ENCODE measurements at regions not wholly inside any gene's neighbourhood (a gene's known extent, or its start where the extent isn't known, plus 50 kb on each side); places are given as distances from the start of the nearest gene placed in this dataset.

- peak; percentile 13 for DNase-seq (ENCODE audit: low read depth, low spot score)
Observed at GRCh38 chr18:54717673-54718407, 110.4 kb upstream of the RAB27B start.

DNA sequence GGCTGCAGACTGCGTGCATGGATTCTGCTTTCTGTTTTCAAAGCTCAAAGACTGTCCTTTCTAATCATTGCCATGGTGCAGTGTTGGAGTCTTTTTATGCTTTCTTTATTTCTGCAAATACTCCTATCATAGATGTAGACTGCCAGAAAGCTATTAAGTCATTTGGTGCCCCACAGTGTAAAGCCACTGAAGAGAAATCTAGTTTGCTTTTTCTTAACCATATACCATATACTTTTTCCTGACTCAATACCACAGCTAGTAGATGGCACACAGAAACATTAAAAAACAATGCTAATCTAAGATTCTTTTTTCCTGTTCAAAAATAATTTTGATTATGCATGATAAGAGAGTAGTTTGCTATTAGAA is 109.9 kb upstream of the RAB27B start:
- no peak for DNase-seq (ENCODE audit: low read depth, low spot score)

DNA sequence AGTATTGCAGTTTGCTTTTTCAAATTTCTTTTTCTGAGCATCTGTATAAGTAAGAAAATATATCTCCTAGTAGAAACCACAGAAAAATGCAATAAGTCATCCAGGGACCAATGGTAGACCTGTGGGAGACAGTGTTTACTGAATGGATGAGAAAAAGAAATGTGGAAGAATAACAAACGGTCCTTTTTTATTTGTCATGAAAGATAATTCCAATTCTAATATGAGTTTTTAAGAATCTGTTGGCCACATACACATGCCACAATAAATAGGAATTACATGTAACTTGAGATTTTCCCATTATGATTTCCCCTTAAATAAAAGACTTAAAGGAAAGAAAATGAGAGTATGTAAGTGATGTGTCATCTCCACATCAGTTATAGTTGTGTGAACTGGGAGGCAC is 107.7 kb upstream of the RAB27B start:
- DNase-seq (ENCODE audit: low read depth, low spot score), result no peak

DNA sequence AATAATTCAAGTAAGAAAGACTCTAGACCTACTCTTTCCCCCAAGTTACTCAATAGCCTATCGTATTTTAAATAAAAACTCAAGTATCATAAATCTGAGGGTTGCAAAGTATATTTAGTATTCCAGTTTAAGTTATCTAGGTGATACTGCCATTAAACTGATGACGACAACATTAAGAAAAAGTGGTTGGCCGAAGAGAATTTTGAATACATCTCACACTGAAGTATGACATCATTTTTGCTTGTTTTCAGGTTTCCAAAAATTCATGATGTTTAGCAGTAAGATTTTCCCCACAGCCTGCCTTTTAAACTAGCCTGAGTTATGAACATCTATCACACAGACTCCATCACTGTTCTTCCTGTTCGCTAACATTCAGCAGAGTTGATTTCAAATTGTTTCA is 102.1 kb upstream of the RAB27B start:
- no peak for DNase-seq (ENCODE audit: low read depth, low spot score)

GRCh38 chr18:54734059-54734458 is 94.2 kb upstream of the RAB27B start:
- no peak for DNase-seq (ENCODE audit: low read depth, low spot score)

DNA sequence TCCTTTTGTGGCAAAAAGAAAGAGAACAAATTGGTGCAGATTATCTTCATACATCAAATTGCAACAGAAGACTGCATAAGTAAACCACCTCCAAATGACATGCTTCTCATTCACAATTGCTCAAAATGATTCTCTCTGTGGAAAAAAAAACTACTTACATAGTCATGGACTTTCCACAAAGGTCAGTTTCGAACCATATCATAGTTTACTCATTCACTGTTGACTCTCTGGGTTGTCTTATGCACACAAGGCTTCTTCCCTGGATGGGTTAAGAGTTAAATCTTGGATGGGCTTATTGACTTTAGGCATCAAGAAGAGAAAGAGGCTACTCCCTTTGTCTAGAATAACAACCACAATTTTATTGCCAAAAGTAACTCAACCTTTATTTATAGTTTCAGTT is 91.3 kb upstream of the RAB27B start:
- no peak for DNase-seq (ENCODE audit: low read depth, low spot score)

- DNase-seq (ENCODE audit: low read depth, low spot score), result no peak
Observed at GRCh38 chr18:54737986-54738385, 90.3 kb upstream of the RAB27B start.

DNA sequence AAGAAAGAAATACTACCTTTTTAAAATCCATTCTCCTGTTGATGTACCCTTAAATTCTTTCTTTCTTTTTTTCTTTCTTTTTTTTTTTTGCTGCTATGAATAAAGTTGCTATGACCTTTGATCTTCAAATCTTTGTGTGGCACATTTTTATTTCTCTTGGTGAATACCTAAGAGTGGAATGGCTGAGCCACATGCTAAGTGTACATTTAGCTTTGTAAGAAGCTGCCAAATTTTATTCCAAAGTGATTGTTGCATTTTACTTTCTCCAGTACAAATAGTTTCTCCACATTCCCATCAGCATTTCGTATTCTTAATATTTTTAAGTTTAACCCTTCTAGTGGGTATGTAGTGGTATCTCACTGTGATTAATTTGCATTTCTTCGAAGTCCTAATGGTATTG is 88.8 kb upstream of the RAB27B start:
- DNase-seq (ENCODE audit: low read depth, low spot score), result no peak

DNA sequence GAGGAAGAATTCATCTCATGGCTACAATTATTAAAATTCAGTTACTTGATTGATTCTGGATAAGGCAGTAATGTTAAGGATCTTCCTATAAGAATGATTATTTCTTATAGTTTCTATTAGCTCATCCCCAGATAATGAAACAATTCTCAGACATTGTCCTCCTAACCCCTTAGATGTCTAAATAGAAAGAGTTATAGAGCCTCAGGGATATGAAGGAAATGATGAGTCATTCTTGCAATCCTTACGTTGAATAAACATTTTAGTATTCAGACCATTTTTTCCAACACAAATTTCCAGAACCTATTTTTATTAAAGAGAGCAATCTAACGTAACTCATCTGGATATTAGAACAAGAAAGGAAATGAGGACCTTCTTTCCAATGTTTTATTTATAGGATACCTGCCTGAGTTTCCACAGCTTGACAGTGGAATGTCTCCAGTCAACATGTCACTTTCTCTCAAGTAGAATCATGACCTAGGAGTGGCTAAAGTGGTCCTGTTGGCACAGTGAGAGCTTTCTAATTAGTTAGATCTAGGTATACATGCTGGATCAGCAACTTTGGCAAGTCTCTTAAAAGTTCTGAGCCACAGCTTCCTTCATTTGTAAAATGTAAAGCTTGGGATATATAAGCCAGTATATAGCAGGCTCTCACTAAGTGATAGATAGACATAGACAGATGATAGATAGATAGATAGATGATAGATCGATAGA is 88.0 kb upstream of the RAB27B start:
- no peak for DNase-seq (ENCODE audit: low read depth, low spot score)

- no peak for DNase-seq (ENCODE audit: low read depth, low spot score)
Observed at GRCh38 chr18:54742120-54742519, 86.2 kb upstream of the RAB27B start.

DNA sequence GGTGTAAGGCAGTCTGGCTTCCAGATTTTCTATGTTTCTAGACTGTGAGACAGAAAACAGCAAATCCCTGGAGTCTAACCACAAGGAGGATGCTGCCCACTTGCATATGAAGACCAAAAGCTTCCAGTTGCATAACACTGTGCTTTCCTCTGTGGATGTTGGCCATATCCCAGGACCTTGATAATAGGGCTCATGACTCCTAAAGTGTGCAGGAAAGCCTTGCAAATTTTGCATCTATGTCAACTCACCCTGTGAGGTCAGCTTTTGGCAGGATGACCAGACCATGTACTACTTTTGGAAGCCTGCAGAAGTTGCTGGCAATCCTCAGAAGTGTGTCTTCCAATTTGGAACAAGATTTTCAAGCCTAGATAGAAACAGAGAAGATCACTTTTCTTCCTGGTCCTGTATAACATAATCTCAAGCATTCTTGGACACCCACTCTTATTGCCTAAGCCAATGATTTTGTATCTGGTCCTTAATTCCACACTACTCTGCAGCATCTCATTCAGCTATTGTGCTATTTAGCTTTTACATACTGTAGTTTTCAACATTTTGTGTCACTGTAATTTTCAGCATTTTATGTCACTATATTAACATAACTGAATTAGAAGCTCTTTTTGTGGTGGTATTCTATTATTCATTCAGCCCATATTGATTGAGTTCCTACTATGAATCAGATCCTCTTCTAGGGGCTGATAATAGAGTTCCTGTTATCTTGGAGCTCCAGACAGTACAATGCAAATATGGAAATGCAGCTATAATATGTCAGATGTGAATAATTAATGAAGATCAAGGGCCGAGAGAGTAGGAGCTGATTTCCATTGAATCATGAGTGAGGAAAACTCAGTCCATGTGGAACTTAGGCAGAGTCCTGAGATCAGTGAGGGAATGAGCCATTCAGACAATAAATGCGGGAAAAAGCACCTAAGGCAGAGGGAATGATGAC is 85.3 kb upstream of the RAB27B start:
- DNase-seq (ENCODE audit: low read depth, low spot score), result no peak

DNA sequence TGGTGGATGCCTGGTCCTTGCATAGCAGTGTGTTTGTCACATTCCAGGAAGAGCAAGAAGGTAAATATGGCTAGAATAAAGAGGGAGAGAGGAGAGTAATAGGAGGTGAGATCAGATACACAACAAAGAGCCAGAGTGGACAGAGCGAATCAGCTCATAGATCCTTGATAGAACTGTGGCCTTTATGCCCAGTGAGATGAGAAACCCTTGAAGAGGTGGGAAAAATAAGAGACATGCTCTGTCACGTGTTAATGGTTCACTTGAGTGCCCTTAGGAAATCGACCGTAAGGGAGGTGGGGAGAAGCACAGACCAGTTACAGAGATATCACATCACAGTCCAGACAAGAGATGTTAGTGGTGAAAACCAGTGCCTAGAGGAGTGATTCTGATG is 84.7 kb upstream of the RAB27B start:
- no peak for DNase-seq (ENCODE audit: low read depth, low spot score)

DNA sequence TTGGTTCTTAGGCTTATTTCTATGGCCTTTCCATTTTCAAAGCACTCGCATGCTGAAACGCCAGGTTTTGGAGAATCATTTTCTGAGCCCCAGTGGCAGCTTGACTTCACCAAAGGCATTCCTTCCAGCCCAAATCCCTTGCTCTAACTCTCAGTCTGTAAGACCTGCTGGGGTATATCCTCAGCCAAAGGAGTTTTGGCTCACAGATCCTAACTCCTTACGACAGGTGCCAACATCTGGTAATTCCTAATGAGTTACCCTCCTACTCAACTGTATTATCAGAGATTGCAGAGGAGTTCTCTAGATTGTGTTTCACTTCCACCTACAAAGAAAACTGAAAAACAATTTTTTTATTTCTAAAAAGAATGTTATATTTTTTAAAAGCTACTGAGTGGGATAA is 79.0 kb upstream of the RAB27B start:
- no peak for DNase-seq (ENCODE audit: low read depth, low spot score)

- DNase-seq (ENCODE audit: low read depth, low spot score), result no peak
Observed at GRCh38 chr18:54750350-54750749, 77.9 kb upstream of the RAB27B start.

DNA sequence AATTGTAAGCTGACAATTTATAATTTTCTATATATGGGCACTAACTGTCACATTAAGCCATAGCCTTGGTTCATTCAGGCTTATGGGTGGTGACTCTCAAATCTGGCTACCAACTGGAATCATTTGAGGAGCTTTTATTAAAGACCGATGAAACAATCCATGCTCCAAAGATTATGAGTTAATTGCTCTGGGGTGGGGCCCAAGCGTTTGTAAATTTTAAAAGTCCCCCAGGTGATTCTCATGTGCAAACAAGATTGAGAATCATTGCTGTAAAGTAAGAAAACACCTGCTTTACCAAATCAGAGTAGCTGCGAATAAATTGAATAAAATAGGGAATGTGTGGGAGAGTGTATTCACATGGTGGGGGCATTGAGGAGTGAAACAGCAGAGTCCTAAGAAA is 76.1 kb upstream of the RAB27B start:
- no peak for DNase-seq (ENCODE audit: low read depth, low spot score)

DNA sequence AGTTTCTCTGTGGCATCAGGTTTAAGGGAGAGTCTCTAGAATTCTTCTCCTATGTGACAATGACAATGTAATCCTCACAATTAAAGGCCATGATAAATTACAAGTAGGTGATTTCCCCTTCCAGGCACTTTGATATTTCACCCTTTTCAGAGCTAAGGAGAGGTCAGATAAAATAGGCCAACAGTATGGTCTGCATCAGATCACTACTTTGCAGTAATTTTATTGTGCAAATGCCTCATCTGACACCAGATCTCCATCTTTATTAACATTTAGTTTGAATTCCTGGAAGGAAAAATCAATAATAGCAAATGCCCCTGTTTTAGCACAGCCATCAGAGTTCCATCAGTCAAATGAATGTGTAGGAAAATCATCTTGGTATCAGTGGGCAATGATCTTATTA is 72.8 kb upstream of the RAB27B start:
- no peak for DNase-seq (ENCODE audit: low read depth, low spot score)

DNA sequence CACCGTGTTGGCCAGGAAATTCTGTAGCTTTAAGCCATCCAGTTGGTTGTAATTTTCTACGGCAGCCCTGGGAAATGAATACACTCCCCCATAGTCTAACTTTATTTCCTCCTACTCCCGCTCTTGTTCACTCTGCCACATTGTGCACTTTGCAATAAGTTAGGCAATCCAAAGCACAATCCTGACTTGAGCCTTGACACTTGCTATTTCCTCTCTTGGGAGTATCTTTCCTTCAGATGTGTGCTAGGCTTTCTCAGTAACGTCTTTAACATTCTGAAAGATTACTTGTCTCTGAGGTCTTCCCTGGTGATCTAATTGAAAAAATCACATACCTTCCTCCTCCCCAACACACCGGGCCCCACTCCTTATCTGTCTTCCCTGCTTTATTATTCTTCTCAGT is 65.9 kb upstream of the RAB27B start:
- no peak for DNase-seq (ENCODE audit: low read depth, low spot score)

DNA sequence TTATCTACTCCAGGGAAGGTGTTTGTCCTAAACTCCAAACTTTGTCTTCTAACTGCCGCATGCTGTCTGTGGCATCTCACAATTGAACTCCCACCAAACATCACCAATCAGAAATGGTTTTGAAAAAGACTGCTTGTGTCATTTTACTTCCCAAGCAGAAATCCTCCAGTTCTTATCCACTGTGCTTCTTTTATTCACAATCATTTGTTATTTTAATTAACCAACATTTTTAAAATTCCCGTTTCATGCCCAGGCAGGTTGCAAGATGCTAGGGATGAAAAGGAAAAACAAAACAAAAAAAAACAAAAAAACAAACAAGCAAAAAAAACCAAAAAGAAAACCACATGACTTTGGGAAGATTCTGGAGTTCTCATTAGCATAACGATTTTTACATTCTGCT is 63.5 kb upstream of the RAB27B start:
- DNase-seq (ENCODE audit: low read depth, low spot score), result no peak

DNA sequence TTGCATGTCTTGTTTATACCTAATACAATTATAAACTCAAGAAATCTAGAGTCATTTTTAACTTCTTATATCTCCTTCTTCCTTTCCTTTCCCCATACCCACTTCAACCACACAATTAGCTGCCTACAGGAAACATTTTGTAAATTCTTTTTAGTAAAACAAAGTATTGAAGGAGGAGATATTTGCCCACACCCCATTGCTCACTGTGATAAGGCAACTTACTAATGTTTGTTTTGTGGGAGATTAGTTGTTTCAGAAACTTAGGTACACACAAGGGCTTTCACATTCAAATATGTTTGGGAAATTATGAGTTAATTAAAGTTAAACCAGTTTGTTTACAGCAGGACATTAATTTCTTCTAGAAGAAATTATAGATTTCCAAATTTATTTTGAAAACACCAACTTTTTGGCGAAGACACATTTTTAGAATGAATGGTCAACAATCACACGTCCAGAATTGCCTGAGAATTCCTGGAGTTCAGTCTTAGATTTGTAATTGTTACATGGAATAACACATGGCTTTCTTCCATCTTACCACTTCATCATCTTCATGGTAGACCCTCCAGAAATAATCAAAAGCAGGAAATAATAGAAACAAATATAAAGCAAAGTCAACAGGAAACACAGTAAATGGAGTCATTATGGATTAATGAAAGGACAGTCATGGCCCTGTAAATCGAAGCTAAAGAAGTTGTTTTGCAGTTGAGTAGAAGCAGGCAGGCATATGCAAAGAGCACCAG is 62.5 kb upstream of the RAB27B start:
- no peak for DNase-seq (ENCODE audit: low read depth, low spot score)

GRCh38 chr18:54766634-54767033 is 61.6 kb upstream of the RAB27B start:
- no peak for DNase-seq (ENCODE audit: low read depth, low spot score)

GRCh38 chr18:54767098-54767497 is 61.2 kb upstream of the RAB27B start:
- no peak for DNase-seq (ENCODE audit: low read depth, low spot score)
